ENCODE measurements at regions not wholly inside any gene's neighbourhood (a gene's known extent, or its start where the extent isn't known, plus 50 kb on each side); places are given as distances from the start of the nearest gene placed in this dataset.

GRCh38 chr20:7294816-7295360, 527.4 kb downstream of the BMP2 start:
- H3K9me3 Mint-ChIP-seq: peaks cover 9% of the 10 kb centered on the region
- H3K36me3 Mint-ChIP-seq (ENCODE audit: low read depth): no peaks in the 10 kb centered on the region
- no peaks in the 10 kb centered on the region for H3K4me1 Mint-ChIP-seq
- no peak overlapping the region for H3K27ac Mint-ChIP-seq
- ChIA-PET POLR2A (no interaction called here), CTCF (interaction anchor here (0.6 kb wide), 1 partner anchor 145 kb away, joined by 3 read pairs; no protein-coding TSS in a partner anchor)
- no peaks in the 10 kb centered on the region for H3K27me3 Mint-ChIP-seq
- no peak overlapping the region for H3K4me3 Mint-ChIP-seq
- DNase-seq: no peak

GRCh38 chr20:7301807-7302206, 534.3 kb downstream of the BMP2 start:
- no peak overlapping the region for H3K4me3 Mint-ChIP-seq
- no peak for DNase-seq
- H3K4me1 Mint-ChIP-seq: no peaks in the 10 kb centered on the region
- no peaks in the 10 kb centered on the region for H3K36me3 Mint-ChIP-seq (ENCODE audit: low read depth)
- H3K9me3 Mint-ChIP-seq: peaks cover 15% of the 10 kb centered on the region
- ChIA-PET CTCF (no interaction called here), POLR2A (no interaction called here)
- H3K27me3 Mint-ChIP-seq: no peaks in the 10 kb centered on the region
- H3K27ac Mint-ChIP-seq: no peak overlapping the region

- Mint-ChIP-seq H3K27me3 (no peaks in the 10 kb centered on the region), H3K4me1 (no peaks in the 10 kb centered on the region), H3K36me3 (ENCODE audit: low read depth) (no peaks in the 10 kb centered on the region), H3K27ac (no peak overlapping the region), H3K4me3 (no peak overlapping the region), H3K9me3 (peaks cover 16% of the 10 kb centered on the region)
- ChIA-PET POLR2A (no interaction called here), CTCF (no interaction called here)
- DNase-seq: no peak
Observed at GRCh38 chr20:7302250-7302649, 534.8 kb downstream of the BMP2 start.

GRCh38 chr20:7305976-7306375, 538.5 kb downstream of the BMP2 start:
- ChIA-PET POLR2A (no interaction called here), CTCF (no interaction called here)
- Mint-ChIP-seq H3K27ac (no peak overlapping the region), H3K27me3 (no peaks in the 10 kb centered on the region), H3K4me1 (no peaks in the 10 kb centered on the region), H3K36me3 (ENCODE audit: low read depth) (no peaks in the 10 kb centered on the region), H3K4me3 (no peak overlapping the region), H3K9me3 (peaks cover 9% of the 10 kb centered on the region)
- DNase-seq: no peak

- Mint-ChIP-seq H3K4me1 (no peaks in the 10 kb centered on the region), H3K9me3 (peaks cover 9% of the 10 kb centered on the region), H3K4me3 (no peak overlapping the region), H3K27me3 (no peaks in the 10 kb centered on the region), H3K36me3 (ENCODE audit: low read depth) (no peaks in the 10 kb centered on the region), H3K27ac (no peak overlapping the region)
- ChIA-PET CTCF (no interaction called here), POLR2A (interaction anchor here (0.5 kb wide), 1 partner anchor 443 kb away, joined by 3 read pairs; no protein-coding TSS in a partner anchor)
- DNase-seq: no peak
Observed at GRCh38 chr20:7308163-7308562, 540.7 kb downstream of the BMP2 start.

GRCh38 chr20:7313047-7313446, 545.6 kb downstream of the BMP2 start:
- Mint-ChIP-seq H3K36me3 (ENCODE audit: low read depth) (no peaks in the 10 kb centered on the region), H3K4me1 (no peaks in the 10 kb centered on the region), H3K4me3 (no peak overlapping the region), H3K9me3 (peaks cover 7% of the 10 kb centered on the region), H3K27me3 (no peaks in the 10 kb centered on the region), H3K27ac (no peak overlapping the region)
- CTCF ChIA-PET: no interaction called here
- DNase-seq: no peak
- POLR2A ChIA-PET: no interaction called here

- H3K9me3 Mint-ChIP-seq: peaks cover 17% of the 10 kb centered on the region
- no peaks in the 10 kb centered on the region for H3K36me3 Mint-ChIP-seq (ENCODE audit: low read depth)
- DNase-seq: no peak
- no peak overlapping the region for H3K4me3 Mint-ChIP-seq
- CTCF ChIA-PET: no interaction called here
- H3K27me3 Mint-ChIP-seq: no peaks in the 10 kb centered on the region
- no peaks in the 10 kb centered on the region for H3K4me1 Mint-ChIP-seq
- POLR2A ChIA-PET: no interaction called here
- H3K27ac Mint-ChIP-seq: no peak overlapping the region
Observed at GRCh38 chr20:7323957-7324356, 556.5 kb downstream of the BMP2 start.

GRCh38 chr20:7327810-7328209, 560.3 kb downstream of the BMP2 start:
- no peaks in the 10 kb centered on the region for H3K36me3 Mint-ChIP-seq (ENCODE audit: low read depth)
- H3K9me3 Mint-ChIP-seq: peaks cover 4% of the 10 kb centered on the region
- POLR2A ChIA-PET: no interaction called here
- H3K27me3 Mint-ChIP-seq: no peaks in the 10 kb centered on the region
- no peak overlapping the region for H3K27ac Mint-ChIP-seq
- no peak for DNase-seq
- H3K4me3 Mint-ChIP-seq: no peak overlapping the region
- CTCF ChIA-PET: no interaction called here
- H3K4me1 Mint-ChIP-seq: no peaks in the 10 kb centered on the region

GRCh38 chr20:7330850-7331249, 563.4 kb downstream of the BMP2 start:
- POLR2A ChIA-PET: no interaction called here
- Mint-ChIP-seq H3K36me3 (ENCODE audit: low read depth) (no peaks in the 10 kb centered on the region), H3K27me3 (no peaks in the 10 kb centered on the region), H3K4me3 (no peak overlapping the region), H3K27ac (no peak overlapping the region), H3K4me1 (no peaks in the 10 kb centered on the region), H3K9me3 (peaks cover 3% of the 10 kb centered on the region)
- CTCF ChIA-PET: no interaction called here
- no peak for DNase-seq

- Mint-ChIP-seq H3K4me3 (no peak overlapping the region), H3K27me3 (no peaks in the 10 kb centered on the region), H3K36me3 (ENCODE audit: low read depth) (no peaks in the 10 kb centered on the region), H3K4me1 (no peaks in the 10 kb centered on the region), H3K9me3 (peaks cover 3% of the 10 kb centered on the region), H3K27ac (no peak overlapping the region)
- CTCF ChIA-PET: no interaction called here
- POLR2A ChIA-PET: no interaction called here
- DNase-seq: no peak
Observed at GRCh38 chr20:7332169-7332568, 564.7 kb downstream of the BMP2 start.

GRCh38 chr20:7333841-7334240, 566.4 kb downstream of the BMP2 start:
- H3K27ac Mint-ChIP-seq: no peak overlapping the region
- H3K36me3 Mint-ChIP-seq (ENCODE audit: low read depth): no peaks in the 10 kb centered on the region
- H3K4me3 Mint-ChIP-seq: no peak overlapping the region
- ChIA-PET CTCF (no interaction called here), POLR2A (no interaction called here)
- DNase-seq: no peak
- H3K4me1 Mint-ChIP-seq: no peaks in the 10 kb centered on the region
- H3K27me3 Mint-ChIP-seq: no peaks in the 10 kb centered on the region
- H3K9me3 Mint-ChIP-seq: peaks cover 7% of the 10 kb centered on the region

- no peaks in the 10 kb centered on the region for H3K36me3 Mint-ChIP-seq (ENCODE audit: low read depth)
- no peak overlapping the region for H3K4me3 Mint-ChIP-seq
- H3K27me3 Mint-ChIP-seq: no peaks in the 10 kb centered on the region
- ChIA-PET POLR2A (no interaction called here), CTCF (no interaction called here)
- no peak for DNase-seq
- no peaks in the 10 kb centered on the region for H3K9me3 Mint-ChIP-seq
- H3K4me1 Mint-ChIP-seq: no peaks in the 10 kb centered on the region
- H3K27ac Mint-ChIP-seq: no peak overlapping the region
Observed at GRCh38 chr20:7346026-7346425, 578.5 kb downstream of the BMP2 start.

- CTCF ChIA-PET: no interaction called here
- POLR2A ChIA-PET: no interaction called here
- H3K27ac Mint-ChIP-seq: no peak overlapping the region
- no peaks in the 10 kb centered on the region for H3K9me3 Mint-ChIP-seq
- no peaks in the 10 kb centered on the region for H3K4me1 Mint-ChIP-seq
- H3K27me3 Mint-ChIP-seq: no peaks in the 10 kb centered on the region
- no peaks in the 10 kb centered on the region for H3K36me3 Mint-ChIP-seq (ENCODE audit: low read depth)
- no peak for DNase-seq
- no peak overlapping the region for H3K4me3 Mint-ChIP-seq
Observed at GRCh38 chr20:7346562-7346961, 579.1 kb downstream of the BMP2 start.

GRCh38 chr20:7347409-7347808, 579.9 kb downstream of the BMP2 start:
- no peaks in the 10 kb centered on the region for H3K9me3 Mint-ChIP-seq
- no peaks in the 10 kb centered on the region for H3K27me3 Mint-ChIP-seq
- H3K4me3 Mint-ChIP-seq: no peak overlapping the region

GRCh38 chr20:7348253-7348652, 580.8 kb downstream of the BMP2 start:
- H3K4me3 Mint-ChIP-seq: no peak overlapping the region
- H3K4me1 Mint-ChIP-seq: no peaks in the 10 kb centered on the region
- H3K27ac Mint-ChIP-seq: no peak overlapping the region
- ChIA-PET CTCF (no interaction called here), POLR2A (no interaction called here)
- H3K27me3 Mint-ChIP-seq: no peaks in the 10 kb centered on the region
- no peaks in the 10 kb centered on the region for H3K36me3 Mint-ChIP-seq (ENCODE audit: low read depth)
- H3K9me3 Mint-ChIP-seq: no peaks in the 10 kb centered on the region
- no peak for DNase-seq

More at GRCh38 chr20:7347409-7347808, 579.9 kb downstream of the BMP2 start:
- no peak overlapping the region for H3K27ac Mint-ChIP-seq
- POLR2A ChIA-PET: no interaction called here
- CTCF ChIA-PET: no interaction called here
- H3K36me3 Mint-ChIP-seq (ENCODE audit: low read depth): no peaks in the 10 kb centered on the region
- no peaks in the 10 kb centered on the region for H3K4me1 Mint-ChIP-seq
- DNase-seq: no peak

Measured in activated CD4-positive, alpha-beta memory T cell treated with anti-CD3 and anti-CD28 coated beads, Interleukin-2, amount 10 ng/mL, durations not matched to agents 7 days and 5 days (primary cell).